ENCODE measurements at regions not wholly inside any gene's neighbourhood (a gene's known extent, or its start where the extent isn't known, plus 50 kb on each side); places are given as distances from the start of the nearest gene placed in this dataset.

- H3K36me3 ChIP-seq = no peaks in the 10 kb centered on the region
- H3K4me3 ChIP-seq = no peak overlapping the region
- H3K27ac ChIP-seq = no peak overlapping the region
- TF ChIP-seq CTCF (IDR thresholded peaks at IDR 0.05) = no peak
- ATAC-seq (ENCODE audit: insufficient number of reproducible peaks, low FRiP score, low read depth) = no peak
- no peaks in the 10 kb centered on the region for H3K9me3 ChIP-seq
- no peaks in the 10 kb centered on the region for H3K4me1 ChIP-seq (ENCODE audit: control insufficient read depth in 1 of 2, low read depth in 2 of 2)
- no peaks in the 10 kb centered on the region for H3K27me3 ChIP-seq (replicated peaks; ENCODE audit: insufficient read depth)
- no peak for DNase-seq (ENCODE audit: low spot score)
These were observed 141.8 kb downstream of the SIM1 start for GRCh38 chr6:100322886-100323285.

DNA sequence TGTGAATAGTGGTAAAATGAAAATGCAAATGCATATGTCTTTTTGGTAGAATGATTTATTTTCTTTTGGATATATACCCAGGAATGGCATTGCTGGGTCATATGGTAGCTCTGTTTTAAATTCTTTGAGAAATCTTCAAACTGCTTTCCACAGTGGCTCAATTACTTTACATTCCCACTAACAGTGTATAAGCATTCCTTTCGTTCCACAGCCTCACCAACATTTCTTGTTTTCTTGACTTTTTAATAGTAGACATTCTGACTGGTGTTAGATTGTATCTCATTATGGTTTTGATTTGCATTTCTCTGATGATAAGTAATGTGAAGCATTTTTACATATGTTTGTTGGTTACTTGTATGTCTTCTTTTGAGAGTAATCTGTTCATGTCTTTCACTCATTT is 144.0 kb downstream of the SIM1 start:
- Histone ChIP-seq H3K4me3 (no peak overlapping the region), H3K9me3 (no peaks in the 10 kb centered on the region), H3K4me1 (ENCODE audit: control insufficient read depth in 1 of 2, low read depth in 2 of 2) (no peaks in the 10 kb centered on the region), H3K27me3 (replicated peaks; ENCODE audit: insufficient read depth) (no peaks in the 10 kb centered on the region), H3K36me3 (no peaks in the 10 kb centered on the region), H3K27ac (no peak overlapping the region)
- TF ChIP-seq CTCF (IDR thresholded peaks at IDR 0.05) = no peak
- DNase-seq (ENCODE audit: low spot score) = no peak
- no peak for ATAC-seq (ENCODE audit: insufficient number of reproducible peaks, low FRiP score, low read depth)

DNA sequence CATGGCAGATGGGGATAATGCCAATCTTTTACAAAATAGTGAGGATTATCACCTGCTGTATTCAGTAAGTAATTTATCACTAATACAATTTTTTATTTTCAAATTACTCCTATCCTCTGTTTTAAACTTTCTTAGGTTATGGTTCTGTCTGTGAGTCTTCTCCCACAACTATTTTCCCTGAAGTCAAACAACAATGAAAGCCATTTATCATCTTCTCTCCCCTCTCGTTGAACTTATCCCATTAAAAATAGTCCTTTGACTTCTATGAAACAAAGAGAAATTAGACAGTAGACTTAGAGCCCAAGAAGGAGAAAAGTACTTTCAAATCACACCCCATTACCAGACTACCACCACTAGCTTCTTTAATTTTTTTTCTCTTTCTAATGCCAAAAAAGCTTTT is 147.7 kb downstream of the SIM1 start:
- no peak for TF ChIP-seq CTCF (IDR thresholded peaks at IDR 0.05)
- no peak overlapping the region for H3K27ac ChIP-seq
- no peak overlapping the region for H3K4me3 ChIP-seq
- H3K9me3 ChIP-seq = no peaks in the 10 kb centered on the region
- H3K36me3 ChIP-seq = no peaks in the 10 kb centered on the region
- no peaks in the 10 kb centered on the region for H3K27me3 ChIP-seq (replicated peaks; ENCODE audit: insufficient read depth)
- ATAC-seq (ENCODE audit: insufficient number of reproducible peaks, low FRiP score, low read depth) = no peak
- H3K4me1 ChIP-seq (ENCODE audit: control insufficient read depth in 1 of 2, low read depth in 2 of 2) = no peaks in the 10 kb centered on the region
- no peak for DNase-seq (ENCODE audit: low spot score)

DNA sequence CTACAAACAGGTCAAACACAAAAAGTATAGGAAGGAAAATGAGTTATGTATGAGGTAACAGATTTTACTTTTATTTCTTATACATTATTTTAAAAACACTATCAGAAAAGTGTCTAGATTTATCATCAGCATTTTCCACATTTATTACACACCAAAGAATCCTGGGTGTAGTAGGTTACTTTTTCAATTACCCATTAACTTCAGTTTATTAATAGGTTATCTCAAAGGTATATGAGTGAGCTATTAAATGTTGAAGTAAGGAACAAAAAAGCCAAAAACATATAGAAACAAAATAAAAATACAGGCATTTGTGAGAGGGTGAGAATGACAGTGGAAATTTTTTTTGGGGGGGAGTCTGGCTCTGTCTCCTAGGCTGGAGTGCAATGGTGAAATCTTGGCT is 150.5 kb downstream of the SIM1 start:
- TF ChIP-seq CTCF (IDR thresholded peaks at IDR 0.05) = no peak
- no peaks in the 10 kb centered on the region for H3K36me3 ChIP-seq
- H3K9me3 ChIP-seq = no peaks in the 10 kb centered on the region
- no peaks in the 10 kb centered on the region for H3K4me1 ChIP-seq (ENCODE audit: control insufficient read depth in 1 of 2, low read depth in 2 of 2)
- ATAC-seq (ENCODE audit: insufficient number of reproducible peaks, low FRiP score, low read depth) (no peak), DNase-seq (ENCODE audit: low spot score) (no peak)
- no peak overlapping the region for H3K27ac ChIP-seq
- no peak overlapping the region for H3K4me3 ChIP-seq
- H3K27me3 ChIP-seq (replicated peaks; ENCODE audit: insufficient read depth) = no peaks in the 10 kb centered on the region

DNA sequence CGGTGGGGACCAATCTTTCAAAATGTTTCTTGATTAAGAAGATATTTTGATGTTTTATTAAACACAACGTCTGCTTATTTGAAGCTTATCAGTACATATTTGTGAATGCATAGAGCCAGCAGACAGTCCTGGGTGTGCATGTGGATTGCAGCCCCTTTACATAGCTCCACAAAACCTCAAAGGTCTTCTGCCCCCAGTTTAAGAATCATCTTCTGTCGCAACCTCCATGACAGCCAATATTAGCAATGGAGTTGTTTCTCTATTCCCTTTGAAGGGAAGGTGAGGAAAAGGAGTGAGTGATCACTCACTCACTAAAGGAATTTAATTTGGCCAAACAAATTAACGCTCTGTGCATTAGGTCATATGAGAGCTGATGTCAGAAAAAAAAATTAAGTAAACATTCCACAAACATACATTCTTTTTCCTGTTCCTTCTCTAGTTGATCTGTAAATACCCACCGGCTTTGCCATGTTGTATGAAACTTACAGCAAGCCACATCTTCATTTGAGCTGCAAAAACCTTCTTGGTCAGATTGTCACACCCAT is 152.9 kb downstream of the SIM1 start:
- Histone ChIP-seq H3K9me3 (no peaks in the 10 kb centered on the region), H3K27ac (no peak overlapping the region), H3K4me3 (no peak overlapping the region), H3K36me3 (no peaks in the 10 kb centered on the region), H3K27me3 (replicated peaks; ENCODE audit: insufficient read depth) (no peaks in the 10 kb centered on the region), H3K4me1 (ENCODE audit: control insufficient read depth in 1 of 2, low read depth in 2 of 2) (no peaks in the 10 kb centered on the region)
- no peak for TF ChIP-seq CTCF (IDR thresholded peaks at IDR 0.05)
- no peak for DNase-seq (ENCODE audit: low spot score)
- ATAC-seq (ENCODE audit: insufficient number of reproducible peaks, low FRiP score, low read depth) = no peak

Measured in thoracic aorta (tissue), 2 donors.